SK-N-SH treated with all-trans-retinoic acid at 6 μM for 48 hours (cell line): ENCODE measurements at regions not wholly inside any gene's neighbourhood (a gene's known extent, or its start where the extent isn't known, plus 50 kb on each side); places are given as distances from the start of the nearest gene placed in this dataset.

Experiments used
- ATAC-seq: fragments of 200-7000 bp; cut with Tn5 transposase; 3 replicates; pipeline ENCODE4 v1.9.1; 2020; ENCODE audit warnings: mild to moderate bottlenecking, moderate library complexity
- ARNTL ChIP-seq: fragments of 450-650 bp; formaldehyde crosslinking; IDR thresholded peaks from 2 replicates; pipeline ENCODE4 v1.5.0; 2020; ENCODE audit warnings: low read depth, mild to moderate bottlenecking, moderate library complexity, borderline replicate concordance
- BACH2 ChIP-seq: fragments of 250-450 bp; sonication (Bioruptor Pico); IDR thresholded peaks from 2 replicates; pipeline ENCODE4 v1.9.0; 2021; ENCODE audit warnings: mild to moderate bottlenecking, borderline replicate concordance
- CREB5 ChIP-seq: fragments of 250-450 bp; sonication (Bioruptor Pico); IDR thresholded peaks from 2 replicates; pipeline ENCODE4 v1.5.1; 2020; ENCODE audit warnings: low read depth, mild to moderate bottlenecking, moderate library complexity
- CSDC2 ChIP-seq: fragments of 250-450 bp; sonication (Bioruptor Pico); IDR thresholded peaks from 2 replicates; pipeline ENCODE4 v1.5.0; 2020; ENCODE audit warnings: mild to moderate bottlenecking, moderate library complexity
- ESRRG ChIP-seq: fragments of 250-450 bp; sonication (Bioruptor Pico); IDR thresholded peaks from 2 replicates; pipeline ENCODE4 v1.6.1; 2021; ENCODE audit warnings: mild to moderate bottlenecking
- ISL1 ChIP-seq: fragments of 250-450 bp; sonication (Bioruptor Pico); IDR thresholded peaks from 2 replicates; pipeline ENCODE4 v2.1.2; 2022; ENCODE audit warnings: mild to moderate bottlenecking, moderate library complexity
- OSR1 ChIP-seq: fragments of 250-450 bp; sonication (Bioruptor Pico); IDR thresholded peaks from 2 replicates; pipeline ENCODE4 v1.8.0; 2022; ENCODE audit warnings: moderate library complexity, mild to moderate bottlenecking, inconsistent platforms
- PATZ1 ChIP-seq: fragments of 250-450 bp; sonication (Bioruptor Pico); IDR thresholded peaks from 2 replicates; pipeline ENCODE4 v1.8.0; 2020; ENCODE audit warnings: mild to moderate bottlenecking, moderate library complexity, borderline replicate concordance
- POU6F1 ChIP-seq: fragments of 250-450 bp; sonication (Bioruptor Pico); IDR thresholded peaks from 2 replicates; pipeline ENCODE4 v1.8.0; 2021; ENCODE audit warnings: low read depth, mild to moderate bottlenecking, moderate library complexity, borderline replicate concordance
- PPARA ChIP-seq: fragments of 250-450 bp; sonication (Bioruptor Pico); IDR thresholded peaks from 2 replicates; pipeline ENCODE4 v1.5.0; 2020; ENCODE audit warnings: mild to moderate bottlenecking, borderline replicate concordance
- RARB ChIP-seq: fragments of 250-450 bp; sonication (Bioruptor Pico); IDR thresholded peaks from 2 replicates; pipeline ENCODE4 v1.8.0; 2021; ENCODE audit warnings: mild to moderate bottlenecking, moderate library complexity
- SNAI2 ChIP-seq: fragments of 250-450 bp; sonication (Bioruptor Pico); IDR thresholded peaks from 2 replicates; pipeline ENCODE4 v1.5.0; 2020; ENCODE audit warnings: mild to moderate bottlenecking, moderate library complexity
- TCF4 ChIP-seq: fragments of 250-450 bp; sonication (Bioruptor Pico); IDR thresholded peaks from 2 replicates; pipeline ENCODE4 v1.8.0; 2021; ENCODE audit warnings: mild to moderate bottlenecking, moderate library complexity, borderline replicate concordance
- TOX ChIP-seq: fragments of 250-450 bp; sonication (Bioruptor Pico); IDR thresholded peaks from 2 replicates; pipeline ENCODE4 v1.8.0; 2021; ENCODE audit warnings: mild to moderate bottlenecking, moderate library complexity, borderline replicate concordance
- ZC3H10 ChIP-seq: fragments of 250-450 bp; sonication (Bioruptor Pico); IDR thresholded peaks from 2 replicates; pipeline ENCODE4 v1.5.1; 2021; ENCODE audit warnings: mild to moderate bottlenecking, moderate library complexity
- ZFP3 ChIP-seq: fragments of 250-450 bp; sonication (Bioruptor Pico); IDR thresholded peaks from 2 replicates; pipeline ENCODE4 v1.5.0; 2020; ENCODE audit warnings: mild to moderate bottlenecking, moderate library complexity
- ZFP30 ChIP-seq: fragments of 450-650 bp; formaldehyde crosslinking; IDR thresholded peaks from 2 replicates; pipeline ENCODE4 v1.5.0; 2022; ENCODE audit warnings: mild to moderate bottlenecking, moderate library complexity
- ZNF565 ChIP-seq: fragments of 450-650 bp; formaldehyde crosslinking; conservative IDR thresholded peaks from 2 replicates; pipeline ENCODE4 v1.5.0; 2020; ENCODE audit warnings: low read depth, mild to moderate bottlenecking, moderate library complexity
- ZNF70 ChIP-seq: fragments of 450-650 bp; formaldehyde crosslinking; IDR thresholded peaks from 2 replicates; pipeline ENCODE4 v1.5.0; 2020; ENCODE audit warnings: mild to moderate bottlenecking, moderate library complexity
- ZNF8 ChIP-seq: fragments of 450-650 bp; formaldehyde crosslinking; IDR thresholded peaks from 2 replicates; pipeline ENCODE4 v1.5.0; 2020; ENCODE audit warnings: mild to moderate bottlenecking, moderate library complexity
- TF ChIP-seq, protein P1 (sequence below): fragments of 250-450 bp; sonication (Bioruptor Pico); IDR thresholded peaks from 2 replicates; pipeline ENCODE4 v1.5.0; 2020; ENCODE audit warnings: mild to moderate bottlenecking, moderate library complexity
- TF ChIP-seq, protein P2 (sequence below): fragments of 250-450 bp; sonication (Bioruptor Pico); IDR thresholded peaks from 2 replicates; pipeline ENCODE4 v1.5.1; 2021; ENCODE audit warnings: mild to moderate bottlenecking, moderate library complexity

- ATAC-seq = no peak
- TF ChIP-seq ZNF70 (CRISPR knock-in tag) (no peak), ZFP3 (CRISPR knock-in tag) (no peak), OSR1 (no peak), RARB (CRISPR knock-in tag) (no peak), ESRRG (CRISPR knock-in tag) (no peak), ARNTL (CRISPR knock-in tag) (no peak), TCF4 (CRISPR knock-in tag) (no peak), POU6F1 (CRISPR knock-in tag) (no peak), ZNF565 (CRISPR knock-in tag) (no peak), BACH2 (CRISPR knock-in tag) (no peak), ZNF8 (CRISPR knock-in tag) (no peak), SNAI2 (CRISPR knock-in tag) (no peak), ISL1 (CRISPR knock-in tag) (no peak), PATZ1 (CRISPR knock-in tag) (no peak), ZC3H10 (CRISPR knock-in tag) (no peak), PPARA (CRISPR knock-in tag) (no peak)
- TF ChIP-seq, protein P1, sequence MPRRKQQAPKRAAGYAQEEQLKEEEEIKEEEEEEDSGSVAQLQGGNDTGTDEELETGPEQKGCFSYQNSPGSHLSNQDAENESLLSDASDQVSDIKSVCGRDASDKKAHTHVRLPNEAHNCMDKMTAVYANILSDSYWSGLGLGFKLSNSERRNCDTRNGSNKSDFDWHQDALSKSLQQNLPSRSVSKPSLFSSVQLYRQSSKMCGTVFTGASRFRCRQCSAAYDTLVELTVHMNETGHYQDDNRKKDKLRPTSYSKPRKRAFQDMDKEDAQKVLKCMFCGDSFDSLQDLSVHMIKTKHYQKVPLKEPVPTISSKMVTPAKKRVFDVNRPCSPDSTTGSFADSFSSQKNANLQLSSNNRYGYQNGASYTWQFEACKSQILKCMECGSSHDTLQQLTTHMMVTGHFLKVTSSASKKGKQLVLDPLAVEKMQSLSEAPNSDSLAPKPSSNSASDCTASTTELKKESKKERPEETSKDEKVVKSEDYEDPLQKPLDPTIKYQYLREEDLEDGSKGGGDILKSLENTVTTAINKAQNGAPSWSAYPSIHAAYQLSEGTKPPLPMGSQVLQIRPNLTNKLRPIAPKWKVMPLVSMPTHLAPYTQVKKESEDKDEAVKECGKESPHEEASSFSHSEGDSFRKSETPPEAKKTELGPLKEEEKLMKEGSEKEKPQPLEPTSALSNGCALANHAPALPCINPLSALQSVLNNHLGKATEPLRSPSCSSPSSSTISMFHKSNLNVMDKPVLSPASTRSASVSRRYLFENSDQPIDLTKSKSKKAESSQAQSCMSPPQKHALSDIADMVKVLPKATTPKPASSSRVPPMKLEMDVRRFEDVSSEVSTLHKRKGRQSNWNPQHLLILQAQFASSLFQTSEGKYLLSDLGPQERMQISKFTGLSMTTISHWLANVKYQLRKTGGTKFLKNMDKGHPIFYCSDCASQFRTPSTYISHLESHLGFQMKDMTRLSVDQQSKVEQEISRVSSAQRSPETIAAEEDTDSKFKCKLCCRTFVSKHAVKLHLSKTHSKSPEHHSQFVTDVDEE (CRISPR knock-in tag) = no peak
- TF ChIP-seq, protein P2, sequence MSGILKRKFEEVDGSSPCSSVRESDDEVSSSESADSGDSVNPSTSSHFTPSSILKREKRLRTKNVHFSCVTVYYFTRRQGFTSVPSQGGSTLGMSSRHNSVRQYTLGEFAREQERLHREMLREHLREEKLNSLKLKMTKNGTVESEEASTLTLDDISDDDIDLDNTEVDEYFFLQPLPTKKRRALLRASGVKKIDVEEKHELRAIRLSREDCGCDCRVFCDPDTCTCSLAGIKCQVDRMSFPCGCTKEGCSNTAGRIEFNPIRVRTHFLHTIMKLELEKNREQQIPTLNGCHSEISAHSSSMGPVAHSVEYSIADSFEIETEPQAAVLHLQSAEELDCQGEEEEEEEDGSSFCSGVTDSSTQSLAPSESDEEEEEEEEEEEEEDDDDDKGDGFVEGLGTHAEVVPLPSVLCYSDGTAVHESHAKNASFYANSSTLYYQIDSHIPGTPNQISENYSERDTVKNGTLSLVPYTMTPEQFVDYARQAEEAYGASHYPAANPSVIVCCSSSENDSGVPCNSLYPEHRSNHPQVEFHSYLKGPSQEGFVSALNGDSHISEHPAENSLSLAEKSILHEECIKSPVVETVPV (CRISPR knock-in tag) = no peak
Observed at GRCh38 chr4:64533159-64533558, 123.9 kb upstream of the TECRL start.

DNA sequence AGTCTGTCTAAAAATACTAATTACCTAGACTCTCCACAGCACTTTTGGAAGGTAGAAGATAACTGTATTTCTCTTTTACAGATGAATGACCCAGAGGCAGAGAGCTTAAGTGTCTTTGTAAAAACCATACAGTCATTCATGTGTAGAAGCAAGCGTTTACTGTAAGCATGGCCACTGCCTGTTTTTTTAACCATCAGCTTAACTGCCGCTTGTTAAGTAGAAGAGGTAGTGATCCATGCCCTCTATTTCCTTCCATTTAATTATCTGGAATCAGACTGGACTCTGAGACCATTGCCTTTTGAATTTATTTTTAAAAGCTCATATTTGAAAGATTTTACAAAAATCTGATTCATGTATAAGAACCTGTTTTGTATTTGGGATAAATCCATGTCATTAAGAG is 111.2 kb upstream of the TECRL start:
- ATAC-seq = no peak
- TF ChIP-seq BACH2 (CRISPR knock-in tag) (no peak), POU6F1 (CRISPR knock-in tag) (no peak), CREB5 (no peak), ZNF70 (CRISPR knock-in tag) (no peak), PATZ1 (CRISPR knock-in tag) (no peak), ZNF8 (CRISPR knock-in tag) (no peak), ZC3H10 (CRISPR knock-in tag) (no peak), ZNF565 (CRISPR knock-in tag) (no peak), CSDC2 (CRISPR knock-in tag) (no peak), TCF4 (CRISPR knock-in tag) (no peak), ZFP30 (CRISPR knock-in tag) (no peak), SNAI2 (CRISPR knock-in tag) (no peak), OSR1 (no peak), ARNTL (CRISPR knock-in tag) (no peak), PPARA (CRISPR knock-in tag) (no peak), RARB (CRISPR knock-in tag) (no peak), ISL1 (CRISPR knock-in tag) (no peak), TOX (CRISPR knock-in tag) (no peak), ESRRG (CRISPR knock-in tag) (no peak)
- TF ChIP-seq, protein P1 (CRISPR knock-in tag) = no peak
